Gastrocnemius medialis (tissue), 4 donors: ENCODE measurements at regions not wholly inside any gene's neighbourhood (a gene's known extent, or its start where the extent isn't known, plus 50 kb on each side); places are given as distances from the start of the nearest gene placed in this dataset.

Source experiments
- ATAC-seq, 2 donors: fragments of 150-250 bp; one replicate each; pipeline ENCODE4 v1.9.1; 2016
- DNase-seq, 2 donors: peaks; one replicate each; pipeline ENCODE4 v3.0.0-alpha.2; 2019
- H3K27ac ChIP-seq, 4 donors: fragments of 200-600 bp; sonication (generic); 1 replicate in 1 of 4; 2 replicates in 3 of 4; pipeline ENCODE4 v1.5.1; 2016 to 2018; ENCODE audit warnings: mild to moderate bottlenecking in 2 of 4, moderate library complexity in 1 of 4
- H3K27me3 ChIP-seq, 3 donors: fragments of 200-600 bp; sonication (generic) in 2 of 3; 1 replicate in 1 of 3; 2 replicates in 2 of 3; pipeline versions ENCODE4 v1.5.1 to v1.6.0; 2016 to 2019; ENCODE audit warnings: mild to moderate bottlenecking in 1 of 3, moderate library complexity in 1 of 3
- H3K36me3 ChIP-seq, 2 donors: fragments of 200-600 bp; sonication (generic) in 1 of 2; one replicate each; pipeline ENCODE4 v1.5.1; 2017 to 2018
- H3K4me1 ChIP-seq, 2 donors: fragments of 200-600 bp; sonication (generic) in 1 of 2; one replicate each; pipeline ENCODE4 v1.5.1; 2016 to 2017; ENCODE audit warnings: mild to moderate bottlenecking in 2 of 2
- H3K4me3 ChIP-seq, 4 donors: fragments of 200-600 bp; sonication (generic) in 3 of 4; 1 replicate in 1 of 4; 2 replicates in 3 of 4; pipeline ENCODE4 v1.5.1; 2016 to 2019; ENCODE audit warnings: mild to moderate bottlenecking in 2 of 4
- H3K9me3 ChIP-seq, 3 donors: fragments of 200-600 bp; sonication (generic) in 2 of 3; 1 replicate in 1 of 3; 2 replicates in 2 of 3; pipeline ENCODE4 v1.5.1; 2016 to 2019
- POLR2A ChIP-seq, 2 donors: fragments of 450-650 bp; IDR thresholded peaks; one replicate each; pipeline ENCODE4 v1.6.1; 2017; ENCODE audit warnings: antibody characterized with exemption in 2 of 2, mild to moderate bottlenecking in 2 of 2, moderate library complexity in 2 of 2
- in situ Hi-C, 4 donors: fragments of 200-750 bp; cut with MboI; loops; one replicate each; pipeline versions ENCODE4 v1.15.0 to v1.8.0; 2017; ENCODE audit warnings: low sequenced_read_pairs in 4 of 4
- intact Hi-C: fragments of 100-400 bp; cut with DNase I; formaldehyde crosslinking; loops from one replicate; pipeline ENCODE4 v1.15.1; 2023; ENCODE audit warnings: low total_unique reads
- TF ChIP-seq, protein P1 (sequence below), 5 experiments: fragments of 450-650 bp in 3 of 5; fragments of 200-600 bp in 2 of 5; sonication (generic) in 2 of 5; IDR thresholded peaks in 4 of 5; conservative IDR thresholded peaks in 1 of 5; 1 replicate in 4 of 5; 2 replicates in 1 of 5; pipeline ENCODE4 v1.5.1; 2016 to 2019; ENCODE audit warnings: antibody characterized with exemption in 5 of 5, mild to moderate bottlenecking in 3 of 5, moderate library complexity in 3 of 5

DNA sequence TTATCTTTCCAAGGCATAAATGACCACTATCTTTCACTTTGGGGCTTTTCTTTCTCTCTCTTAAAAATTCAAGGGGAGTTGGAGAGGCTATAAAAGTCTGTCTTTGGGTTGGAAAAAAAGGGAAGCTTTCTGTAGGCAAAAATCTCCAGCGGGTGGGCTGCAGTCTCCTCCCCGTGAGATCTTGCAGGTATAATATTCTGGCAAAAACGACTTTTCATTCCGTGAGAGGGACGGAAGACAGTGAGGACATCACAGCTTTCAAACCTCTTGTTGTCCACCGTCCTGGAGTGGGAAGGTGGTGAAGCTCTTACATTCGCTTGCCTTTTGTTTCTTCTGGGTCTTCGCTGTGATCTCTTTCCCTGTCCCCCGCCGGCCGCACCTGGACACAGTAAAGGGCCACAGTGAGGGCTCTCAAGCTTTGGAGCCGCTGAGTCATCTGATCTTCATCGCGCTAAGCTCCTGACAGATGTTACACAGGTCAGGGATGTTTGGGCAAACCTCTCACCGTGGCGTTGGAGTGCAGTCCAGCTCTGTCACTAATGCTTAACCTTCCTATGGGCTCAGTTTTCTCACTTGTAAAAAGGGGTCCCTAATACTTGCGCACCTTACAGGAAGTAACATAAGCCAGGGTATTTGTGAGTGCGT, 61.9 kb upstream of the MEGF10 start:
- H3K4me1 ChIP-seq = peaks cover 0 to 12% of the 10 kb centered on the region in 2 donors
- H3K36me3 ChIP-seq = no peaks in the 10 kb centered on the region
- intact Hi-C loops = no loop called here
- no peak for TF ChIP-seq POLR2A (IDR thresholded peaks at IDR 0.05)
- TF ChIP-seq, protein P1, sequence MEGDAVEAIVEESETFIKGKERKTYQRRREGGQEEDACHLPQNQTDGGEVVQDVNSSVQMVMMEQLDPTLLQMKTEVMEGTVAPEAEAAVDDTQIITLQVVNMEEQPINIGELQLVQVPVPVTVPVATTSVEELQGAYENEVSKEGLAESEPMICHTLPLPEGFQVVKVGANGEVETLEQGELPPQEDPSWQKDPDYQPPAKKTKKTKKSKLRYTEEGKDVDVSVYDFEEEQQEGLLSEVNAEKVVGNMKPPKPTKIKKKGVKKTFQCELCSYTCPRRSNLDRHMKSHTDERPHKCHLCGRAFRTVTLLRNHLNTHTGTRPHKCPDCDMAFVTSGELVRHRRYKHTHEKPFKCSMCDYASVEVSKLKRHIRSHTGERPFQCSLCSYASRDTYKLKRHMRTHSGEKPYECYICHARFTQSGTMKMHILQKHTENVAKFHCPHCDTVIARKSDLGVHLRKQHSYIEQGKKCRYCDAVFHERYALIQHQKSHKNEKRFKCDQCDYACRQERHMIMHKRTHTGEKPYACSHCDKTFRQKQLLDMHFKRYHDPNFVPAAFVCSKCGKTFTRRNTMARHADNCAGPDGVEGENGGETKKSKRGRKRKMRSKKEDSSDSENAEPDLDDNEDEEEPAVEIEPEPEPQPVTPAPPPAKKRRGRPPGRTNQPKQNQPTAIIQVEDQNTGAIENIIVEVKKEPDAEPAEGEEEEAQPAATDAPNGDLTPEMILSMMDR (IDR thresholded peaks at IDR 0.05 in 4 of 5, conservative IDR thresholded peaks at IDR 0.05 in 1 of 5) = no peak
- H3K9me3 ChIP-seq = no peaks in the 10 kb centered on the region
- no peak for DNase-seq
- no peak overlapping the region for H3K27ac ChIP-seq
- H3K27me3 ChIP-seq = no peaks in the 10 kb centered on the region
- in situ Hi-C loops = no loop called here
- no peak for ATAC-seq
- peak overlapping the region; percentile 48 to 67 (median 60) for H3K4me3 ChIP-seq

DNA sequence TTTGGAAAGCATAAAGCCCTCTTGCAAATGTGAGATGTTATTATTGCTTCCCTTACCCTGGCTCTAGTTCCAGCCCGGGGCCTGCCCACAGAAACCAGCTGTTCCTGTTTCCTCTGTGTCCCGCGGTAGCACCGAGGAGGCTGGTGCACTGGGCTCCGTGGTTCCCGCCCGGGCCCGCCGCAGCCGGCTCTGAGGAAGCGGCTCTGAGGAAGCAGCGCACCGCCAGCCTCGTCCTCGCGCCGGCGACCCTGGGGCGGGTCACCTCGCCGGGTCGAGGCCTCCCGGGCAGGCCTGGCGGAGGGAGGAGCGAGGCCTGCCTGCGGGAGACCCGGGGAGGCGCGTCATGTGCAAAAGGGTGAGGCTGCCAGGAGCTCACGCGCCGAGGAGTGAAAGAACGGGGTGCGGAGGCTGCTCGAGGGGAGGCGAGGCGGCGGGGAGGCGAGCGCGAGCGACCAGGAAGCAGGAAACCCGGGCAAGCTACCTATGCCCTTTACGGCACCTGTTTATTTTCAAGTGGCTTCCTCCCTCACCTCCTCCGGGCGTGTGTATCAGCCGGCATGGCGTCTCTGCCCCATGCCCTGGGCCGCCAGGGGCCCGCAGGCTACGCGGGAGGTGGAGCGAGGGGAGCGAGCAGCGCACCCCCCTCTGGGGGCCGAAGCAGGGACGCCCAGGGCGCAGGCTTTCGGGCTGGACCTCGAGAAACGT, 61.3 kb upstream of the MEGF10 start:
- H3K36me3 ChIP-seq = no peaks in the 10 kb centered on the region
- TF ChIP-seq, protein P1 (IDR thresholded peaks at IDR 0.05 in 4 of 5, conservative IDR thresholded peaks at IDR 0.05 in 1 of 5) = no peak
- no peak for TF ChIP-seq POLR2A (IDR thresholded peaks at IDR 0.05)

DNA sequence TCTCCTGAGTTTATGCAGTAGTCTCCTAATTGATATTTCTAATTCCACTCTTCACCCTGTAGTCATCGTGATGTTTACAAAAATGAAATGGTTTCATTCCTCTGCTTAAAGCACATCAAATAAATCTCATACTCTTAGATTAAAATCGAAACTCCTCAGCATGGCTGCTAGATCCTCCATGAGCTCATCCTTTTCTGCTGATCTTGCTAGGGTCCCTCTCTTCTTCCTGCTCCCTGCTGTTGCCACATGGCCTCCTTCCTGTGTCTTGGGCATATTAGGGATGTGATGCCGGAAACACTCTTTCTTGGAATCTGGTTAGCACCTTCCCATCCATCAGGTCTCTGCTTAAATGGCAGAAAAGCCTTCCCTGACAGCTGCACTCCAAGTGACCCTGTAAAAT, 59.5 kb upstream of the MEGF10 start:
- in situ Hi-C loops = no loop called here
- intact Hi-C loops = no loop called here
- no peak overlapping the region for H3K27ac ChIP-seq

More for the DNA sequence above, 61.3 kb upstream of the MEGF10 start:
- no peaks in the 10 kb centered on the region for H3K9me3 ChIP-seq
- H3K4me3 ChIP-seq = peak overlapping the region; percentile 48 to 67 (median 60)
- H3K27me3 ChIP-seq = no peaks in the 10 kb centered on the region
- ATAC-seq (peak; percentile 26 to 55), DNase-seq (peak; percentile 10 to 16)
- H3K4me1 ChIP-seq = peaks cover 0 to 12% of the 10 kb centered on the region in 2 donors
- in situ Hi-C loops = no loop called here
- intact Hi-C loops = no loop called here
- no peak overlapping the region for H3K27ac ChIP-seq

DNA sequence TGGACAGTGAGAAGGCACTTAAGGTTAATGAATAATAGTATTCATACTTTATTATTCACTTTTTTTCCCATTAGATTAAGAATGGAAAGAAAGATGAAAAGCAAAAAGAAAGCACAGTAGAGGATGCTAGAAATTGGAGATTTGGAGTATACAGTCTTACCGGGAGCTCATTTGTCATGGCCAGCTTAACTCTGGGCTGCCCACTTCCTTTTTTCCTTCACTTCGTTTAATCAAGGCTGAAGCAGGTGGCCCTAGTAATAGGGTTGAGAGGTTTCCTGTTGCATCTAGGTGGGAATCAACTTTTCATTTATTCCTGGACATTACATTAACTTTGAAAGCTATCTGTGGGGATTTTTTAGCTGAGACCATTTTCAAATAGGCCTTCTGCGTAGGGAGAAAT, 57.0 kb upstream of the MEGF10 start:
- Histone ChIP-seq H3K4me1 (peaks cover 0 to 12% of the 10 kb centered on the region in 2 donors), H3K4me3 (no peak overlapping the region), H3K27me3 (no peaks in the 10 kb centered on the region), H3K36me3 (no peaks in the 10 kb centered on the region), H3K9me3 (no peaks in the 10 kb centered on the region), H3K27ac (no peak overlapping the region)
- TF ChIP-seq, protein P1 (IDR thresholded peaks at IDR 0.05 in 4 of 5, conservative IDR thresholded peaks at IDR 0.05 in 1 of 5) = no peak
- no peak for TF ChIP-seq POLR2A (IDR thresholded peaks at IDR 0.05)
- DNase-seq = no peak
- in situ Hi-C loops = no loop called here
- intact Hi-C loops = no loop called here
- no peak for ATAC-seq

More for the DNA sequence above, 59.5 kb upstream of the MEGF10 start:
- no peak for DNase-seq
- no peaks in the 10 kb centered on the region for H3K27me3 ChIP-seq
- H3K36me3 ChIP-seq = no peaks in the 10 kb centered on the region
- no peaks in the 10 kb centered on the region for H3K9me3 ChIP-seq
- H3K4me3 ChIP-seq = no peak overlapping the region
- ATAC-seq = no peak
- TF ChIP-seq, protein P1 (IDR thresholded peaks at IDR 0.05 in 4 of 5, conservative IDR thresholded peaks at IDR 0.05 in 1 of 5) = no peak
- TF ChIP-seq POLR2A (IDR thresholded peaks at IDR 0.05) = no peak
- H3K4me1 ChIP-seq = peaks cover 0 to 12% of the 10 kb centered on the region in 2 donors
